NCI-H128 (cell line): ENCODE measurements at regions not wholly inside any gene's neighbourhood (a gene's known extent, or its start where the extent isn't known, plus 50 kb on each side); places are given as distances from the start of the nearest gene placed in this dataset.
"Not testable (repeated sequence)": the region's sequence is repeated elsewhere in the genome, so short reads cannot be mapped to it uniquely, and the experiment has no call there.

ENCODE experiments used
- DNase-seq: peaks from one replicate; lab custom pipeline; 2025; ENCODE audit not compliant: unreplicated experiment; lab: John Stamatoyannopoulos, UW

GRCh38 chr2:234861841-234862735 lies 89.7 kb upstream of the SH3BP4 start:
- DNase-seq = no peak

GRCh38 chr2:234859330-234859872 lies 92.4 kb upstream of the SH3BP4 start:
- not testable (repeated sequence) for DNase-seq

- DNase-seq = no peak
These were observed 93.0 kb upstream of the SH3BP4 start for GRCh38 chr2:234858790-234859329.

GRCh38 chr2:234858145-234858544 lies 93.7 kb upstream of the SH3BP4 start:
- no peak for DNase-seq

GRCh38 chr2:234853729-234854128 lies 98.1 kb upstream of the SH3BP4 start:
- no peak for DNase-seq

- no peak for DNase-seq
These were observed 98.9 kb upstream of the SH3BP4 start for GRCh38 chr2:234852941-234853340.

- DNase-seq = no peak
These were observed 99.8 kb upstream of the SH3BP4 start for GRCh38 chr2:234852035-234852434.

- DNase-seq = no peak
These were observed 100.4 kb upstream of the SH3BP4 start for GRCh38 chr2:234851451-234851850.

- no peak for DNase-seq
These were observed 101.0 kb upstream of the SH3BP4 start for GRCh38 chr2:234850818-234851217.

- DNase-seq = no peak
These were observed 102.1 kb upstream of the SH3BP4 start for GRCh38 chr2:234849678-234850077.

- no peak for DNase-seq
These were observed 103.2 kb upstream of the SH3BP4 start for GRCh38 chr2:234848578-234848977.

- DNase-seq = no peak
These were observed 104.2 kb upstream of the SH3BP4 start for GRCh38 chr2:234847639-234848038.

- no peak for DNase-seq
These were observed 104.5 kb upstream of the SH3BP4 start for GRCh38 chr2:234847364-234847635.

GRCh38 chr2:234846599-234847363 lies 105.0 kb upstream of the SH3BP4 start:
- DNase-seq = no peak

GRCh38 chr2:234845602-234846590 lies 105.9 kb upstream of the SH3BP4 start:
- no peak for DNase-seq

GRCh38 chr2:234843411-234843810 lies 108.4 kb upstream of the SH3BP4 start:
- no peak for DNase-seq

GRCh38 chr2:234842753-234843152 lies 109.1 kb upstream of the SH3BP4 start:
- no peak for DNase-seq

- DNase-seq = no peak
These were observed 110.3 kb upstream of the SH3BP4 start for GRCh38 chr2:234841321-234842015.

GRCh38 chr2:234840336-234840735 lies 111.5 kb upstream of the SH3BP4 start:
- no peak for DNase-seq

GRCh38 chr2:234839285-234839684 lies 112.5 kb upstream of the SH3BP4 start:
- DNase-seq = no peak
